ENCODE measurements at regions not wholly inside any gene's neighbourhood (a gene's known extent, or its start where the extent isn't known, plus 50 kb on each side); places are given as distances from the start of the nearest gene placed in this dataset.

DNA sequence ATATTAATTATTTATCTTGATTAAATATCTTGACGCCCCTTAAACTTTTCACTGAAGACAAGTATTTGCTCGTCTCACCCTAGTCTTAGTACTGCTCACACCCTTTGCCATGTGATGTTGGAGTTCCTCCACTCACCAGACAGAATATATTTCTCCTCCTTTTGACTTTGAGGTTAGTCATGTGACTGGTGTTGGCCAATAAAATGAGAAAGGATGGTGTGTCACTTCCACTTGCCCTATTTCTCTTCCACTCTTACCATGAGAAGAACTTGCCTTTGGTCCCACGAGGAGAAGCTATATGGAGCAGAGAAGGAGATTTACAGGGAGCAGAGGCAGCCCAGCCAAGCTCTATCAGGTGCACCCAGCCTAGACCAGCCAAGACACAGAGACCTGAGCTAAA, 64.9 kb upstream of the TAB2 start:
- Histone ChIP-seq H3K4me3 (ENCODE audit: low read depth, low read length) (no peak overlapping the region), H3K36me3 (ENCODE audit: control insufficient read depth, insufficient read depth, low read length) (no peaks in the 10 kb centered on the region), H3K27ac (ENCODE audit: low read depth, low read length) (no peak overlapping the region), H3K4me1 (ENCODE audit: control insufficient read depth, insufficient read depth, low read length) (peaks cover 6% of the 10 kb centered on the region), H3K27me3 (ENCODE audit: control insufficient read depth, insufficient read depth, low read length) (no peaks in the 10 kb centered on the region), H3K9me3 (ENCODE audit: control insufficient read depth, insufficient read depth, low read length) (no peaks in the 10 kb centered on the region)
- no peak for DNase-seq (ENCODE audit: low read depth in 4 of 6, low spot score in 6 of 6)
- 100% methylated on average over 1 of the region's 3 CpGs for WGBS (ENCODE audit: insufficient coverage)

DNA sequence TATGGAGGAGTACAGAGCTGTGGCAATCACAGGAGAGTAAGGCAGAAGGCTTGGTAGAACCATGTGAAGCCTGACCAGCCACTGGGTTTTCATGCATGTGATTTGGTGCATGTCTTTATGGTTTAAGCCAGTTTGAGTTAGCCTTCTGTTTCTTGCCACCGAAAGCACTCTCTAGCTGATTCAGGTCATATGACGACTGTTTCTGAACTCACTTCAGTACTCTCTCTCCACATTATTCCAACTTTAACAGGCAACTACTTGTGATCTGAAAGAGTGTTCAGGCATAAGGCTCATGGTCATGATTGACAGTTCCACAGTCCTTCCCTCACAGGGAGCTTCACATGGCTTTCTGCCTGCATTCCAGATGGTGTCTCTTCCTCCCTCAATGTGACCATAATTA, 63.3 kb upstream of the TAB2 start:
- Histone ChIP-seq H3K9me3 (ENCODE audit: control insufficient read depth, insufficient read depth, low read length) (no peaks in the 10 kb centered on the region), H3K27ac (ENCODE audit: low read depth, low read length) (no peak overlapping the region), H3K4me3 (ENCODE audit: low read depth, low read length) (no peak overlapping the region), H3K4me1 (ENCODE audit: control insufficient read depth, insufficient read depth, low read length) (no peaks in the 10 kb centered on the region), H3K36me3 (ENCODE audit: control insufficient read depth, insufficient read depth, low read length) (no peaks in the 10 kb centered on the region), H3K27me3 (ENCODE audit: control insufficient read depth, insufficient read depth, low read length) (no peaks in the 10 kb centered on the region)
- peak in 1 of 6 donors; percentile 78 for DNase-seq (ENCODE audit: low read depth in 4 of 6, low spot score in 6 of 6)
- WGBS (ENCODE audit: insufficient coverage), result 100% methylated on average over 1 of the region's 2 CpGs

GRCh38 chr6:149259753-149260152, 57.8 kb upstream of the TAB2 start:
- H3K27ac ChIP-seq (ENCODE audit: low read depth, low read length), result no peak overlapping the region
- no CpG with 5 or more reads among the region's 2 CpGs for WGBS (ENCODE audit: insufficient coverage)

GRCh38 chr6:149260214-149260874, 57.2 kb upstream of the TAB2 start:
- WGBS (ENCODE audit: insufficient coverage), result 96% methylated on average over 16 of the region's 20 CpGs
- H3K36me3 ChIP-seq (ENCODE audit: control insufficient read depth, insufficient read depth, low read length), result no peaks in the 10 kb centered on the region
- no peak for DNase-seq (ENCODE audit: low read depth in 4 of 6, low spot score in 6 of 6)
- no peak overlapping the region for H3K4me3 ChIP-seq (ENCODE audit: low read depth, low read length)
- no peak overlapping the region for H3K27ac ChIP-seq (ENCODE audit: low read depth, low read length)
- no peaks in the 10 kb centered on the region for H3K27me3 ChIP-seq (ENCODE audit: control insufficient read depth, insufficient read depth, low read length)
- no peaks in the 10 kb centered on the region for H3K9me3 ChIP-seq (ENCODE audit: control insufficient read depth, insufficient read depth, low read length)
- H3K4me1 ChIP-seq (ENCODE audit: control insufficient read depth, insufficient read depth, low read length), result no peaks in the 10 kb centered on the region

More at GRCh38 chr6:149259753-149260152, 57.8 kb upstream of the TAB2 start:
- Histone ChIP-seq H3K27me3 (ENCODE audit: control insufficient read depth, insufficient read depth, low read length) (no peaks in the 10 kb centered on the region), H3K4me3 (ENCODE audit: low read depth, low read length) (no peak overlapping the region), H3K9me3 (ENCODE audit: control insufficient read depth, insufficient read depth, low read length) (no peaks in the 10 kb centered on the region), H3K36me3 (ENCODE audit: control insufficient read depth, insufficient read depth, low read length) (no peaks in the 10 kb centered on the region), H3K4me1 (ENCODE audit: control insufficient read depth, insufficient read depth, low read length) (no peaks in the 10 kb centered on the region)
- no peak for DNase-seq (ENCODE audit: low read depth in 4 of 6, low spot score in 6 of 6)

DNA sequence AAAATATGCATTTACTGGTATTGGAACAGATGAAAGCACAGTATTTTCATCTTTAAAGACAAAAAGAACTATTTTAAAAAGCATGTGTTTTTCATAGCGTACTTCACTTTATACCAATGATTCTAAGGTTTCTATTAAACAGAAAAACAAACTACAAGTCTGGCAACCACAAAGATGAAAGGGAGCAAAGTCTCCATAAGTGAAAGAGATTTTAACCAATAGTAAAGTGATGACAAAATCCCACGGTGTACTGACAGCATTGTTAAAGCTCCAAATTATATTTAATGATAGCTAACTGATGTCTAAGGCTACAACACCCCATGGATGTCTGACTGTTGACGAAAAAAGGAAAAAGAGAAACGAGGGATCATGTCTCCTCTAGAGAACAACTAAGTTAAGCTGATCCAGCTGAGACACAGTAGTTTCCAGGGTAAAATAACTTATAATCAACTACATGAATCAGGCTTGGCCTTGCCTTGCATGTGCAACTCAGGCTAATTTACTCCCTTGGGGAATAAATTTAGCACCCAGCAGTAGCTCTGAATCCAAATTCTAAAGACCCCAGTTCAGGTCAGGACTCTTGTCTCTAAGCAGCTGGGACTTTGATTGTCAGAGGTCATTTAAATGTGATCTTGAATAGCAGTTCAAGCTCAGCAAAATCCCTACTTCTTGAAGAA, 56.0 kb upstream of the TAB2 start:
- Histone ChIP-seq H3K27ac (ENCODE audit: low read depth, low read length) (no peak overlapping the region), H3K36me3 (ENCODE audit: control insufficient read depth, insufficient read depth, low read length) (no peaks in the 10 kb centered on the region), H3K9me3 (ENCODE audit: control insufficient read depth, insufficient read depth, low read length) (no peaks in the 10 kb centered on the region), H3K4me1 (ENCODE audit: control insufficient read depth, insufficient read depth, low read length) (no peaks in the 10 kb centered on the region), H3K27me3 (ENCODE audit: control insufficient read depth, insufficient read depth, low read length) (no peaks in the 10 kb centered on the region), H3K4me3 (ENCODE audit: low read depth, low read length) (no peak overlapping the region)
- WGBS (ENCODE audit: insufficient coverage), result no CpG with 5 or more reads among the region's 4 CpGs
- no peak for DNase-seq (ENCODE audit: low read depth in 4 of 6, low spot score in 6 of 6)

DNA sequence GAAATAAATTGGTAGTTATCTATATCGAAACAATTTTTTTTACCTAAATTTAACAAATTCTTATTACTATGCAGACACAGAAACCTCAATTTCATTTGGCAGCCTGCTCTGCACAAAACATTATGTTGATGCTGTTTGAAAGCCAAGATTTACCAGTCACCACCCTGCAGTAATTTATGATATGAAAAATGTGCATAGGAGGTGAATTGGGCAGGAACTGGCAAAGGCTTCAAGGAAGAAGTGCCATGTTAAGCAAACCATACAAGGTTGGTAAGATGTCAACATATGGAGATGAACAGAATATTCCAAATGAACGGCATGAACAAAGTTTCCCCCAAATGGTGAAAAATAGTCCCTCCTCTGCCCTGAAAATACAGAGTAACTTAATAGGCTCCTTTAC, 54.2 kb upstream of the TAB2 start:
- no CpG with 5 or more reads among the region's 2 CpGs for WGBS (ENCODE audit: insufficient coverage)
- Histone ChIP-seq H3K4me1 (ENCODE audit: control insufficient read depth, insufficient read depth, low read length) (no peaks in the 10 kb centered on the region), H3K9me3 (ENCODE audit: control insufficient read depth, insufficient read depth, low read length) (no peaks in the 10 kb centered on the region), H3K27me3 (ENCODE audit: control insufficient read depth, insufficient read depth, low read length) (no peaks in the 10 kb centered on the region), H3K27ac (ENCODE audit: low read depth, low read length) (no peak overlapping the region), H3K4me3 (ENCODE audit: low read depth, low read length) (no peak overlapping the region), H3K36me3 (ENCODE audit: control insufficient read depth, insufficient read depth, low read length) (no peaks in the 10 kb centered on the region)
- DNase-seq (ENCODE audit: low read depth in 4 of 6, low spot score in 6 of 6), result peak in 1 of 6 donors; percentile 67

DNA sequence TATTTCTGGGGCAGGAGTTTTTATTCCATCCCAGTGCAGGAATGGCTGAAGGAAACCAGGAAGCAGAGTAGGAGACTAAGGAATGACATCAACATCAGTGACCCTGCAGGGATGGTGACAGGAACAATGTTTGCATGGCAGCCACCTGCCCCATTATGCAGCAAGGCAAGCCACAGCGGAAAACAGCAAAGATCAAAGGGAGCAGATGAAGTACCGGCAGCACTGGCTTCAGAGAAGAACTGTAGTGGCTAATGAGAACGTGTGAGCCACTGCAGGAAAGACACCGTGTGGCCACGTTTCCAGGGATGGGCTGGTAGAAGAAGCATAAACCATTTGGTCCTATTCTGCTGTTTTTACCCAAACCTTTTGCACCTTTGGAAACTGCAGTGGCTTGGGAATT, 52.9 kb upstream of the TAB2 start:
- Histone ChIP-seq H3K9me3 (ENCODE audit: control insufficient read depth, insufficient read depth, low read length) (no peaks in the 10 kb centered on the region), H3K27ac (ENCODE audit: low read depth, low read length) (no peak overlapping the region), H3K4me1 (ENCODE audit: control insufficient read depth, insufficient read depth, low read length) (no peaks in the 10 kb centered on the region), H3K36me3 (ENCODE audit: control insufficient read depth, insufficient read depth, low read length) (no peaks in the 10 kb centered on the region), H3K4me3 (ENCODE audit: low read depth, low read length) (no peak overlapping the region), H3K27me3 (ENCODE audit: control insufficient read depth, insufficient read depth, low read length) (no peaks in the 10 kb centered on the region)
- no peak for DNase-seq (ENCODE audit: low read depth in 4 of 6, low spot score in 6 of 6)
- WGBS (ENCODE audit: insufficient coverage), result 48% methylated on average over 3 of the region's 5 CpGs

DNA sequence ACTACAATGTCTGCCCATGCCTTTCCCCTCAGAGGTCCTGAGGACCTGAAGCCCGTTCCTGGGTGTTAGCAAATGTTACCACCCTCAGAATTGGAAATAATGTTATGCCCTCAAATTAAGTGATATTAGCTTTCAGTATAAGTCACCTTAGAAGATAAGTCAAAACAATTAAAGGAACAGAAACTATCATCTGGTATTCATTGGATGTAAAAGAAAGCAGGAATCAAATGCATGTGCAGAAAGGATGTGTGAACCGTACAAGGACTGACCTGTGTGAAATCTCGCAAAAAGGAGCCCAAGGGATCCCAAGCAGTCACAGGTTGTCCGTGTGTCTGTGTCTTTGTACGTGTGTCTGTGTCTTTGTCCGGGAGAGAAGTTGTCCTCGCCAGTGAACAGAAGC, 51.6 kb upstream of the TAB2 start:
- Histone ChIP-seq H3K4me3 (ENCODE audit: low read depth, low read length) (no peak overlapping the region), H3K4me1 (ENCODE audit: control insufficient read depth, insufficient read depth, low read length) (no peaks in the 10 kb centered on the region)
- no peak for DNase-seq (ENCODE audit: low read depth in 4 of 6, low spot score in 6 of 6)

DNA sequence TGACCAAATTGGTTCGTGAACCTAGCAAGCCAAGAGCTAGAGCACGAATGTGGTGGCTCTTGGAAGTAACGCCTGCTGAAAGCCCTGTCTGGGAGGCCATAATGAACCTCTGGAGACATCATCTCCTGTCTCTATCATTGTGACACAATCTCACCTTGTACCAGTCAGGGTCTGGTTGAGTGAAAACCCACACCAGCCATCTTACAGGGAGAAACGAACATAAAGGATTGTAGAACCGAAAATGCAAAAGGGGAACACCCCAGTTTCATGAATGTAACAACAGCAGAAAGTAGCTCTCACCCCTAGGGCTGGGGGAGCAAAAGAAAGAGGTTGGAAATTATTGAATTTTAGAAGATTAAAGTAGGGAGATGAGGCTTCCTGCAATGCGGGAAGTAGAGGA, 50.9 kb upstream of the TAB2 start:
- Histone ChIP-seq H3K27ac (ENCODE audit: low read depth, low read length) (no peak overlapping the region), H3K9me3 (ENCODE audit: control insufficient read depth, insufficient read depth, low read length) (no peaks in the 10 kb centered on the region), H3K4me1 (ENCODE audit: control insufficient read depth, insufficient read depth, low read length) (no peaks in the 10 kb centered on the region), H3K36me3 (ENCODE audit: control insufficient read depth, insufficient read depth, low read length) (no peaks in the 10 kb centered on the region), H3K27me3 (ENCODE audit: control insufficient read depth, insufficient read depth, low read length) (no peaks in the 10 kb centered on the region), H3K4me3 (ENCODE audit: low read depth, low read length) (no peak overlapping the region)
- no peak for DNase-seq (ENCODE audit: low read depth in 4 of 6, low spot score in 6 of 6)
- WGBS (ENCODE audit: insufficient coverage), result 84% methylated on average over 5 of the region's 6 CpGs

More for the DNA sequence above, 51.6 kb upstream of the TAB2 start:
- Histone ChIP-seq H3K27me3 (ENCODE audit: control insufficient read depth, insufficient read depth, low read length) (no peaks in the 10 kb centered on the region), H3K27ac (ENCODE audit: low read depth, low read length) (no peak overlapping the region), H3K36me3 (ENCODE audit: control insufficient read depth, insufficient read depth, low read length) (no peaks in the 10 kb centered on the region), H3K9me3 (ENCODE audit: control insufficient read depth, insufficient read depth, low read length) (no peaks in the 10 kb centered on the region)
- WGBS (ENCODE audit: insufficient coverage), result 92% methylated on average over 6 of the region's 7 CpGs

GRCh38 chr6:149267072-149267471, 50.4 kb upstream of the TAB2 start:
- 100% methylated on average over 1 of the region's 3 CpGs for WGBS (ENCODE audit: insufficient coverage)
- Histone ChIP-seq H3K4me1 (ENCODE audit: control insufficient read depth, insufficient read depth, low read length) (no peaks in the 10 kb centered on the region), H3K27ac (ENCODE audit: low read depth, low read length) (no peak overlapping the region), H3K4me3 (ENCODE audit: low read depth, low read length) (no peak overlapping the region), H3K9me3 (ENCODE audit: control insufficient read depth, insufficient read depth, low read length) (no peaks in the 10 kb centered on the region), H3K27me3 (ENCODE audit: control insufficient read depth, insufficient read depth, low read length) (no peaks in the 10 kb centered on the region), H3K36me3 (ENCODE audit: control insufficient read depth, insufficient read depth, low read length) (no peaks in the 10 kb centered on the region)
- no peak for DNase-seq (ENCODE audit: low read depth in 4 of 6, low spot score in 6 of 6)
